GM21529 (cell line): ENCODE measurements at regions not wholly inside any gene's neighbourhood (a gene's known extent, or its start where the extent isn't known, plus 50 kb on each side); places are given as distances from the start of the nearest gene placed in this dataset.
"Not testable (repeated sequence)": the region's sequence is repeated elsewhere in the genome, so short reads cannot be mapped to it uniquely, and the experiment has no call there.

Experiments
- ATAC-seq: cut with Tn5 transposase; IDR thresholded peaks from one replicate; pipeline ENCODE4 v1.9.1; 2021; ENCODE audit not compliant: unreplicated experiment

- ATAC-seq: no peak
These were observed 72.1 kb downstream of the AKR1C4 start for GRCh38 chr10:5268743-5269142.

- no peak for ATAC-seq
These were observed 73.2 kb downstream of the AKR1C4 start for GRCh38 chr10:5269791-5270190.

DNA sequence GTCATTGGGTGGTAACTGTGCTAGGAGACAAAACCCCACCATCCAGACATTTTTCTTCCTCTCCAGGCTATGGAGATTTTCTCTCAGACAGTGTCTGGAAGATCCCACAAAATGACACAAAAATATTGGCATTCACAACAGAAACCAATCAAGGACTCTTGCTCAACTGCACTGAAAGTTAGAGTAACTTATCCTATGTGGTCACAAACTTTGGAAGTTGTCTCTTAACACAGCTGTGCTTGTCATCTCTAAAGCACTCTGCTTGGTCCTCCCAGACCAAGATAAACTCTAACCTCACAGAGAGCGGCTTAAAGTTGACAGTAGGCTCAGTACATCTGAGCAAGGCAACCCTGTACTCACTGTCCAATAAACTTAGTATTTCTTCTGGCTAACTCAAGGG, 74.9 kb downstream of the AKR1C4 start:
- no peak for ATAC-seq

DNA sequence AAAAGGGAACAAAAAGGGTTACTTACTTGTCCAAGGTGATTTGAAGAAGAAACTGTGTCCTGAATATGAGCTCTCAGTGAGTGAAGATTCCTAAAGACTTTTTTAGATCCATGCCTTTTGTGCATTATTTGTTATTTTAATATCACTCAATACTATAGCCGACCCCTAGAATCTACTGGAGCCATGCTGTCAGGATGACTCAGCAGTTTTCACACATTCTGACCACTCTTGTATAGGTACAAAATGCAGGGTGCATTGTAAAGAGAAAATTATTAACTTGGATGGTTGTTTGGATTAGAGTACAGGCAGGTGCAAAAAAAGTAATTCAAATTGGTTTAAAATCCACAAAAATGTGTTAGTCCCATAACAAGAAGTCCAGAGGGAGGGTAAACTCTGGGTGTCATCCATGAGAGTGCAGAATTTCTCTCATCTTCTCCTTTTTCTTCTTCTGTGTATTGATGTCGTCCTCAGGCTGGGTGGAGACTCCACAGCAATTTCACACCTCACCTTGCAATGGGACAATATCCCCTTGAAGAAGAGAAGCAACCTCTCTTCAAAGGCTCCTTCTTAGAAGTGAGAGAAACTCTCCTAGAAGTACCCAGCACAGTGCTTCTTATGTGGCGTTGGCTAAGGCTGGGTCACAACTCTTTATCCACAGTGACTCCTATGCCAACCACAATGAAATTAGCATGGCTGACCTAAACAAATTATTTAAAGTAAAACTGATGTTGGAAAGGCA, 75.6 kb downstream of the AKR1C4 start:
- ATAC-seq: no peak

DNA sequence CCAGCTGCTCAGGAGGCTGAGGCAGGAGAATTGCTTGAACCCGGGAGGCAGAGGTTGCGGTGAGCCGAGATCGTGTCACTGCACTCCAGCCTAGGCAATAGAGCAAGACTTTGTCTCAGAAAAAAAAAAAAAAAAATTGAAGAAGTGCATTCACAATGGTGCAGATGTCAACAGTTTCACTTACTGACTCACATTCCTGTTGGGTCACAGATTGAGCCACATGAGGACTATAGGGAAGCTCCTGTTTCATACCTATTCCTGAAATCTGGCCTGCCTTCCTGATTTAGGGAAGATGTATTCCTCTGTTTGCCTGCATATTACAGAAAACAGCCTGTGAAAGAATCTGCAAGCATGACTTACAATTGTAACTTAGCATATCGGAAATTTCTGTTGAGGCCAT, 78.2 kb downstream of the AKR1C4 start:
- ATAC-seq: no peak

- ATAC-seq: no peak
These were observed 83.4 kb upstream of the UCN3 start for GRCh38 chr10:5281356-5281755.

DNA sequence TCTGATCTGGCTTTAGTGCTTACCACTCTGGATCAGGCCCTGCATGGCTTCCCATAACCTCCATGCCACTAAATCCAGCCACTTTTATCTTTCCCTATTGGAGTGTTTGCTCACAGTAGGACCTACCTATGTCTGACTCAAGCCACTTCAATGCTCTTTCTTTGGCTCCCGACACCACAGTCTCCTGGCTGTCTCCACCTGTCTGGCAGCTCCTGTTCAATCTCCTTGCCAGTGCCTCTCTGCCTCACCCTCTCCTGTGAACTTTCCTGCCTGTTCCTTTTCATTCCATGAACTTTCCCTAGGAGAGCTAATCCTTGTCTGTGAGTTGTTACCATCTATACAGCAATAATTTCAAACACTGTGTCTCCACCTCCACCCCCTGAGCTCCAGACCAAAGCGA, 82.6 kb upstream of the UCN3 start:
- no peak for ATAC-seq

GRCh38 chr10:5283305-5284158, 81.2 kb upstream of the UCN3 start:
- ATAC-seq: peak; percentile 64

- ATAC-seq: no peak
These were observed 80.3 kb upstream of the UCN3 start for GRCh38 chr10:5284311-5285057.

- ATAC-seq: no peak
These were observed 79.6 kb upstream of the UCN3 start for GRCh38 chr10:5285186-5285585.

- no peak for ATAC-seq
These were observed 76.4 kb upstream of the UCN3 start for GRCh38 chr10:5288359-5288758.

- not testable (repeated sequence) for ATAC-seq
These were observed 75.5 kb upstream of the UCN3 start for GRCh38 chr10:5289228-5289627.

DNA sequence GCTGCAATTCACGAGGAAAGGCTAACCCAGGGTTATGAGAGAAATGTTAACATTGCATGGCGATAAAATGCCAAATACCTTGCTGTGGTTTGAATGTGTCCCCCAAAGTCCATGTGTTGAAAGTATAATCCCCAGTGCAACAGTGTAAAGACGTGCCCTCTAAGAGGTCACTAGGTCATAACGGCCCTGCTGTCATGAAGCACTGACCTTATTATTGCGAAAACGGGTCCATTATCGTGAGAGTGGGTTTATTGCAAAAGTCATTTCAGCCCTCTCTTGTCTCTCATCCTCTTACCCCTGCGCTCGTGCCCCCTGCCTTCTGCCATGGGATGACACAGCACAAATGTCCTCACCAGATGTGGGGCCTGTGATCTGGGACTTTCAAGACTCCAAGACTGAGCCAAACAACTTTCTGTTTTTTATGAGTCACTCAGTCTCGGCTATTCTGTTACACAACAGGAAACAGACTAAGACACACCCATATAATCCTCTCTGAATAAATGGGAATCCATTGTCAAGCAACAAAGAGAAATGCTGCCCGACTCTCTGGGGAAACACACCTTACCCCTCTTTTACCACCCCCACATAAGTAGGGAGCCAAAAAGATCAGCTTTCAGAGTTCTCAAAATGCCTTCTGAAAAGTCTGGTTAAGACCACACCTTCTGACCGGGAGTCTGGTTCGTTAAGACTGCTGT, 73.1 kb upstream of the UCN3 start:
- ATAC-seq: no peak

DNA sequence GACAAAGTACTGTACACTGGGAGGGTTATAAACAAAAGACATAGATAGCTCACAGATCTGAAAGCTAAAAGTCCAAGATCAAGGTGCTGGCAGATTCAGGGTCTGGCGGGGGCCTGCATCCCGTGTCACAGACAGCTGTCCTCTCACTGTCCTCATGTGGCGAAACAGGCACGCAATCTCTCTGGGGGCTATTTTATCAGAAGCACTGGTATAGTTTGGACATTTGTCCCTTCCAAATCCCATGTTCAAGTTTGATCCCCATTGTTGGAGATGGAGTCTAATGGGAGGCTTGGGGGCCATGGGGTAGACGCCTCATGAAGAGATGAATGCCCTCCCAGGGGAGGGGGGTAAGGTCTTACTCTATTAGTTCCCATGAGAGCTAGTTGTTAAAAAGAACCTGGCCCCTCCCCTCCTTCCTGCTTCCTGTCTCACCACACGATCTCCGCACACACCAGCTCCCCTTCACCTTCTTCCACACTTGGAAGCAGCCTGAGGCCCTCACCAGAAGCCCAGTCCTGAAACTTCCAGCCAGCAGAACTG, 72.5 kb upstream of the UCN3 start:
- ATAC-seq: no peak

GRCh38 chr10:5292970-5293369, 71.8 kb upstream of the UCN3 start:
- not testable (repeated sequence) for ATAC-seq

DNA sequence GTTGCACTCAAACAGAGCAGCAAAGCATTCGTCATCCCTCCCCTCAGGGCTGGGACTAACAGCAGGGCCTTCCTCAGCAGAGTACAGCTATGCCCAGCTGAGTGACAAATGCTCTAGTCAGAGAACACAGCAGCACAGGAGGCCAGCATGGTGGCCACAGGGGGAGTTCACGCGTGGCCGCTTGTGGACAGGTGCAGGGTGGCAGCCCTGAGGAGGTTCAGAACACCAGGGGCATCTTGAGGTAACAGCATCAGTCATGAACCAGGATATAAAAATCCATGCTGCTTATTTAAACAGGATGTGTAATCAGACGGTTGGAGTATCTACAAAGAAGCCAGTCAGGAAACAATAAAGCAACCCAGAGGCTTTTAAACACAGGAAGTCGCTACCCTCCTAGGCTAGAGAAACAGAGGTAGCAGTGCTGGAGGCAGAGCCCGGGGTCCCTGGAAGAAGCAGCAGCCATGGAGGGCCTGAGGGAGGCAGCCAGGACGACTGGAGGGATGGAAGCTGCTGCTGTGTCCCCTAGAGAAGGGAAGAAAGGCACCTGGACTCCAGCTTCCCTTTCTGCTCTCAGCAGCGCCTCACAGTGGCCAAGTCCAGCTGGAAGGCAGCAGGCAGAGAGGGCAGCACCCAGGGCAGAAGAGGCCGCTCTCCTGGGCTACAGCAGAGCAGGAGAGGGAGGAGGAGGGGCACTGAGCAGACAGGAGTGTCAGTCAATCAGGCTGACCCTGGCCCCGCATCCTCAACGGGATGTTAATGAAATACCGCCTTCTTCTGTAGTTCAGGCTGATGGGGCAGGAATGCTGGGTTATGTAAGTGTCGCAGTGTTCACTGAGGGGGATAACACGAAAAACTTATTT, 70.8 kb upstream of the UCN3 start:
- no peak for ATAC-seq

- no peak for ATAC-seq
These were observed 67.3 kb upstream of the UCN3 start for GRCh38 chr10:5297466-5297865.

- no peak for ATAC-seq
These were observed 66.8 kb upstream of the UCN3 start for GRCh38 chr10:5297996-5298395.

DNA sequence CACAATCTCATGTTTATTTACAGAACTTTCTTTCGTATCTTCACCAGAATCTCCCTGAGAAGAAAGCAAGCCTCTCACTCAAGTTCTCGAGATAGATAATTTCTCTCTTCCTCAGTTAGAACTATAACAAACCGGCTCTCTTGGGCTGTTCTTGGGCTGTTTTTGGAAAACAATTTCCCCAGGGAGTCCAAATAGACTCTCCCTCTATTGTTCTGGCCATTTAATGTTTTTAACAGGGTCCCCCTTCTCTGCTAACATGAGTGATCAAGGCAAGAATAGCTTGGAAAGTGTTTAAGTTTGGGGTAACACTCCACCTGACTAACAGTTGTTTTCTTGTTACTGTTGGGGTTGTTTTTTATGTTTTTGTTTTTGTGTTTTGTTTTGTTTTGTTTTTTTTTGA, 64.8 kb upstream of the UCN3 start:
- no peak for ATAC-seq

- ATAC-seq: no peak
These were observed 61.3 kb upstream of the UCN3 start for GRCh38 chr10:5303504-5303903.
